ENCODE measurements at regions not wholly inside any gene's neighbourhood (a gene's known extent, or its start where the extent isn't known, plus 50 kb on each side); places are given as distances from the start of the nearest gene placed in this dataset.

- Histone ChIP-seq H3K36me3 (no peaks in the 10 kb centered on the region), H3K9me3 (no peaks in the 10 kb centered on the region), H3K4me1 (no peaks in the 10 kb centered on the region), H3K4me3 (no peak overlapping the region), H3K27ac (no peak overlapping the region), H3K27me3 (no peaks in the 10 kb centered on the region)
- DNase-seq (ENCODE audit: low spot score): no peak
- TF ChIP-seq CTCF (IDR thresholded peaks at IDR 0.05): no peak
Observed at GRCh38 chr6:95387845-95388244, 189.5 kb upstream of the MANEA start.

GRCh38 chr6:95404777-95405176 is 172.6 kb upstream of the MANEA start:
- no peak for TF ChIP-seq CTCF (IDR thresholded peaks at IDR 0.05)
- no peaks in the 10 kb centered on the region for H3K9me3 ChIP-seq
- no peaks in the 10 kb centered on the region for H3K27me3 ChIP-seq
- H3K4me1 ChIP-seq: no peaks in the 10 kb centered on the region
- H3K36me3 ChIP-seq: no peaks in the 10 kb centered on the region
- DNase-seq (ENCODE audit: low spot score): no peak
- H3K27ac ChIP-seq: no peak overlapping the region
- no peak overlapping the region for H3K4me3 ChIP-seq

- H3K4me1 ChIP-seq: no peaks in the 10 kb centered on the region
Observed at GRCh38 chr6:95408111-95408510, 169.2 kb upstream of the MANEA start.

GRCh38 chr6:95410168-95410567 is 167.2 kb upstream of the MANEA start:
- no peaks in the 10 kb centered on the region for H3K9me3 ChIP-seq
- H3K4me3 ChIP-seq: no peak overlapping the region
- TF ChIP-seq CTCF (IDR thresholded peaks at IDR 0.05): no peak
- H3K27me3 ChIP-seq: no peaks in the 10 kb centered on the region
- H3K27ac ChIP-seq: no peak overlapping the region
- no peaks in the 10 kb centered on the region for H3K4me1 ChIP-seq
- H3K36me3 ChIP-seq: no peaks in the 10 kb centered on the region
- DNase-seq (ENCODE audit: low spot score): no peak

More at GRCh38 chr6:95408111-95408510, 169.2 kb upstream of the MANEA start:
- no peak for TF ChIP-seq CTCF (IDR thresholded peaks at IDR 0.05)
- no peaks in the 10 kb centered on the region for H3K36me3 ChIP-seq
- H3K27ac ChIP-seq: no peak overlapping the region
- H3K9me3 ChIP-seq: no peaks in the 10 kb centered on the region
- H3K4me3 ChIP-seq: no peak overlapping the region
- no peaks in the 10 kb centered on the region for H3K27me3 ChIP-seq
- DNase-seq (ENCODE audit: low spot score): no peak

GRCh38 chr6:95413789-95414188 is 163.5 kb upstream of the MANEA start:
- no peak for TF ChIP-seq CTCF (IDR thresholded peaks at IDR 0.05)
- H3K36me3 ChIP-seq: no peaks in the 10 kb centered on the region
- no peak for DNase-seq (ENCODE audit: low spot score)
- H3K27me3 ChIP-seq: no peaks in the 10 kb centered on the region
- H3K4me1 ChIP-seq: no peaks in the 10 kb centered on the region
- H3K4me3 ChIP-seq: no peak overlapping the region
- no peak overlapping the region for H3K27ac ChIP-seq
- H3K9me3 ChIP-seq: no peaks in the 10 kb centered on the region

GRCh38 chr6:95417856-95418255 is 159.5 kb upstream of the MANEA start:
- Histone ChIP-seq H3K4me1 (no peaks in the 10 kb centered on the region), H3K9me3 (peaks cover 0 to 13% of the 10 kb centered on the region in 2 donors), H3K4me3 (no peak overlapping the region), H3K36me3 (no peaks in the 10 kb centered on the region), H3K27ac (no peak overlapping the region), H3K27me3 (no peaks in the 10 kb centered on the region)
- no peak for TF ChIP-seq CTCF (IDR thresholded peaks at IDR 0.05)
- no peak for DNase-seq (ENCODE audit: low spot score)
